ENCODE measurements at regions not wholly inside any gene's neighbourhood (a gene's known extent, or its start where the extent isn't known, plus 50 kb on each side); places are given as distances from the start of the nearest gene placed in this dataset.
"Not testable (repeated sequence)": the region's sequence is repeated elsewhere in the genome, so short reads cannot be mapped to it uniquely, and the experiment has no call there.

DNA sequence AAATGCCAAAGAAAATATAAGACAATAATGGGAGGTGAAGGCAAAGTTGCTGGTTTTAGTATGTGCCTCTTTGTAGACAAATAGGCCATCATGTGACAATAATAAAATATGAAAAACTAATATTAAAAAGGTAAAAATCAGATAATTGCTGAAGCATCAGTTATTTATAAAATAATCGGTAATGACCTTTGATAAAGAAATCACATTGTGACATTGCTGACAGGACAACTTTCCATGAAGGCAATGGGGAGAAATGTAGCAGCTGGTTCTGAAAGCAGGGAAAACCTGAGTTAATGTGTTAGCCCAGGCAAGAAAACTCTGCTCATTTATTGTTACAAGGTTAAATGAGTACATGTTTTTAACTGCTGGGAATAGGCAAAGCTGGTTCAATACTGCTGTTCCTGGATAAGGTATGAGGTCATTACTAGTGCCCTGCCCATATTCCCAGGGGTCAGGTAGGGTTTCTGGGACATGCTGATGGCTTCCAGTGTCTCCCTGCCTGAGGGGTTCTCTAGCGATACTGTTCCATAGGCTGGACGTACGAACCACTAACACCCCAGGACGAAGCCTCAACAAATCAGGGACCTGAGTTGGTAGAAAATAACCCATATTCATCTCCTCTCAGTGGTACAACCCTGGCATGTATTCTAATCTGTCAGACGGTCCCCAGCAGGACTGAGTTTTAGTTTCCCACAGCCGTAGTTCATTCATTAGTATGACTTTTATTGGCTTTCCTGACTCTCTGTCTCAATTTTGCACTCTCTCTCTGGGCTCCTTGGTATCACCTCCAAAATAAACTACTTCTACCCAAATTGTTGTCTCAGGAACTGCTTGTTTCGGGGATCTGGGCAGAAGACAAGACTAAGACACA lies 355.9 kb downstream of the TXNL1 start:
- Histone ChIP-seq H3K79me2 (ENCODE audit: control insufficient read depth, insufficient read depth, low read length) (no peaks in the 10 kb centered on the region), H2AFZ (ENCODE audit: low read depth, low read length) (no peak overlapping the region), H3K9ac (ENCODE audit: insufficient read depth in 1 of 2, low read depth in 2 of 2, low read length in 2 of 2) (no peak overlapping the region), H3K9me3 (replicated peaks; ENCODE audit: control insufficient read depth, insufficient read depth, low read depth, low read length) (no peaks in the 10 kb centered on the region), H3K4me3 (no peak overlapping the region), H4K20me1 (replicated peaks; ENCODE audit: control insufficient read depth, insufficient read depth, low read length) (no peaks in the 10 kb centered on the region), H3K36me3 (ENCODE audit: control insufficient read depth, insufficient read depth, low read length) (no peaks in the 10 kb centered on the region), H3K27me3 (ENCODE audit: control insufficient read depth in 2 of 2, insufficient read depth in 2 of 2, low read length in 2 of 2) (peaks cover 0 to 4% of the 10 kb centered on the region in 2 experiments; a peak in 1 of 5 replicates), H3K4me1 (replicated peaks in 1 of 2; ENCODE audit: control insufficient read depth in 2 of 2, insufficient read depth in 2 of 2, low read length in 2 of 2) (no peaks in the 10 kb centered on the region), H3K27ac (ENCODE audit: extremely low read depth, low read depth, low read length) (no peak overlapping the region), H3K4me2 (ENCODE audit: insufficient read depth, low read length) (no peak overlapping the region), H3K9me1 (ENCODE audit: control insufficient read depth, insufficient read depth, low read length) (no peaks in the 10 kb centered on the region)
- DNase-seq (ENCODE audit: extremely low read depth in 1 of 4, low spot score in 3 of 4) = no peak
- BruUV-seq (replicated peaks) = no TSS peak
- TF ChIP-seq DDX20 (tag; IDR thresholded peaks at IDR 0.05; ENCODE audit: low read depth) (no peak), ZNF316 (IDR thresholded peaks at IDR 0.05) (peak; percentile 28; the same call in 1 of the 2 replicates)
- no peak for ATAC-seq
- no peak for FAIRE-seq
- ChIA-PET CTCF (ENCODE audit: low intra/inter-chr PET ratio) (no interaction called here), POLR2A (no interaction called here)
- intact Hi-C loops (cut with micrococcal nuclease) (no loop called here), in situ Hi-C loops (cut with MboI) (no loop called here)
- 0% methylated on average over 7 of the region's 8 CpGs for WGBS (ENCODE audit: insufficient coverage, low coverage, missing lambda C conversion rate)

DNA sequence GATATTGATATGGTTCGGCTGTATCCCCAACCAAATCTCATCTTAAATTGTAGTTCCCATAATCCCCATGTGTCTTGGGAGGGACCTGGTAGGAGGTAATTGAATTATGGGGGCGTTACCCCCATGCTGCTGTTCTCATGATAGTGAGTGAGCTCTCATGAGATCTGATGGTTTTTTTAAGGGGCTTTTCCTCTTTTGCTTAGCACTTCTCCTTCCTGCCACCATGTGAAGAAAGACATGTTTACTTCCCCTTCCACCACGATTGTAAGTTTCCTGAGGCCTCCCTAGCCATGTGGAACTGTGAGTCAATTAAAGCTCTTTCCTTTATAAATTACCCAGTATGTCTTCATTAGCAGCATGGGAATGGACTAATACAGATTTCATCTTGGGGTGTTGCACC lies 358.6 kb downstream of the TXNL1 start:
- H3K27me3 ChIP-seq (ENCODE audit: control insufficient read depth in 2 of 2, insufficient read depth in 2 of 2, low read length in 2 of 2); H3K9me1 ChIP-seq (ENCODE audit: control insufficient read depth, insufficient read depth, low read length); ATAC-seq; H3K4me3 ChIP-seq; BruUV-seq (replicated peaks); H3K27ac ChIP-seq (ENCODE audit: extremely low read depth, low read depth, low read length); H3K9ac ChIP-seq (ENCODE audit: insufficient read depth in 1 of 2, low read depth in 2 of 2, low read length in 2 of 2); H3K9me3 ChIP-seq (replicated peaks; ENCODE audit: control insufficient read depth, insufficient read depth, low read depth, low read length); POLR2A ChIA-PET; intact Hi-C loops (cut with micrococcal nuclease); H3K4me1 ChIP-seq (replicated peaks in 1 of 2; ENCODE audit: control insufficient read depth in 2 of 2, insufficient read depth in 2 of 2, low read length in 2 of 2); H2AFZ ChIP-seq (ENCODE audit: low read depth, low read length); H3K36me3 ChIP-seq (ENCODE audit: control insufficient read depth, insufficient read depth, low read length); H3K4me2 ChIP-seq (ENCODE audit: insufficient read depth, low read length); in situ Hi-C loops (cut with MboI); H3K79me2 ChIP-seq (ENCODE audit: control insufficient read depth, insufficient read depth, low read length); H4K20me1 ChIP-seq (replicated peaks; ENCODE audit: control insufficient read depth, insufficient read depth, low read length); DNase-seq (ENCODE audit: extremely low read depth in 1 of 4, low spot score in 3 of 4); CTCF ChIA-PET (ENCODE audit: low intra/inter-chr PET ratio); FAIRE-seq: not testable (repeated sequence)
- WGBS (ENCODE audit: insufficient coverage, low coverage, missing lambda C conversion rate) = 0% methylated on average over 3 of the region's 3 CpGs
